ENCODE measurements at regions not wholly inside any gene's neighbourhood (a gene's known extent, or its start where the extent isn't known, plus 50 kb on each side); places are given as distances from the start of the nearest gene placed in this dataset.
"Not testable (repeated sequence)": the region's sequence is repeated elsewhere in the genome, so short reads cannot be mapped to it uniquely, and the experiment has no call there.

DNA sequence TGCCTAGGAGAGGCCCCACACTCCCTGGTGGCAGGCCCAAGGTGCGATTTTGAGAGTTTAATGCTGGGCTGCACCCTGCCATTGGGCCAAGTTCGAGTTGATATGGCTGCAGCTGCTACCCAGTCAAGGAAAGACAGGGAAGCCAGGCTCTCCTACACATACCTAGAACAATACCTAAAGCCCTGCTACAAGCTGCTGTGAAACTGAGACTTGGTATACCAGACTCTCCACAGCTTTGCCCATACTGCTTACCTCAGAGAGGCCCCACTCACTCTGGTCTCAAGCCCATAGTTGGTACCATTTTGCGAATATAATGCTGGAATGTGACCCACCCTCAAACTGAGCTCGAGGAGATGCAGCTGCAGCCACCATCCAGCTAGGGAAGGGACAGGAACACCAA, 147.7 kb upstream of the MAGEB2 start:
- Histone ChIP-seq H3K4me3 (ENCODE audit: insufficient read length, low read depth) (no peak overlapping the region), H3K9me3 (ENCODE audit: insufficient read depth, low read length) (no peaks in the 10 kb centered on the region; the same call in 1 of the 2 replicates), H3K27me3 (ENCODE audit: insufficient read depth, insufficient read length) (no peaks in the 10 kb centered on the region), H3K4me1 (ENCODE audit: insufficient read depth, insufficient read length) (no peaks in the 10 kb centered on the region), H3K9ac (ENCODE audit: insufficient read length, low read depth) (no peak overlapping the region), H3K36me3 (ENCODE audit: insufficient read depth, insufficient read length, low read length) (no peaks in the 10 kb centered on the region)
- no peak for DNase-seq (ENCODE audit: low read depth, low spot score)
- TF ChIP-seq SUZ12 (IDR thresholded peaks at IDR 0.05; ENCODE audit: extremely low read depth, insufficient read depth, insufficient read length), result no peak

DNA sequence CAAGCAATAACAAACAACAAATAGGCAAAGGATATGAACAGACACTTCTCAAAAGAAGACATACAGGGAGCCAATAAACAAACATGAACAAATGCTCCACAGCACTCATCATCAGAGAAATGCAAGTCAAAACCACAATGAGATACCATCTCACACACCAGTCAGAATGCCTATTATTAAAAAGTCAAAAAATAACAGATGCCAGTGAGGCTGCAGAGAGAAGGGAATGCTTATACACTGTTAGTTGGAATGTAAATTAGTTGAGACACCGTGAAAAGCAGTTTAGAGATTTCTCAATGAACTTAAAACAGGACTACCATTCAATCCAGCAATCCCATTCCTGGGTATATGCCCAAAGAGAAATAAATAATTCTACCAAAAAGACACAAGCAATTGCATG, 129.8 kb upstream of the MAGEB2 start:
- TF ChIP-seq YY1 (IDR thresholded peaks at IDR 0.05; ENCODE audit: insufficient read depth, insufficient read length) (no peak), SUZ12 (IDR thresholded peaks at IDR 0.05; ENCODE audit: extremely low read depth, insufficient read depth, insufficient read length) (no peak), ZNF274 (IDR thresholded peaks at IDR 0.05; ENCODE audit: low read depth, low read length) (no peak)
- Histone ChIP-seq H3K4me1 (ENCODE audit: insufficient read depth, insufficient read length) (no peaks in the 10 kb centered on the region), H3K27me3 (ENCODE audit: insufficient read depth, insufficient read length) (no peaks in the 10 kb centered on the region)

DNA sequence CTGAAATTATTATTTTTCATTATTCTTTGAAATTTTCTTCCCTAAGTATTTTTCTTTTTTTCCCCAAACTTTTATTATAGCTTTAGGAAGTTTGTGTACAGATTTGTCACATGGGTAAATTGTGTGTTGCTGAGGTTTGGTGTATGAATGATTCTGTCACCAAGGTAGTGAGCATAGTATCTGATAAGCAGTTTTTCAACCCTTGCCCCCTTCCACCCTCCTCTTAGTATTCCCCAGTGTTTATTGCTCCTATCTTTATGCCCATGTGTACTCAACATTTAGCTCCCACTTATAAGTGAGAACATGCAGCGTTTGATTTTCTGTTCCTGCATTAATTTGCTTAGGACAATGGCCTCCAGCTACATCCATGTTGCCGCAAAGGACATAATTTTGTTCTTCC, 103.9 kb upstream of the MAGEB2 start:
- Histone ChIP-seq H3K9me3 (ENCODE audit: insufficient read depth, low read length) (no peaks in the 10 kb centered on the region), H3K36me3 (ENCODE audit: insufficient read depth, insufficient read length, low read length) (no peaks in the 10 kb centered on the region), H3K9ac (ENCODE audit: insufficient read length, low read depth) (no peak overlapping the region), H3K27me3 (ENCODE audit: insufficient read depth, insufficient read length) (no peaks in the 10 kb centered on the region), H3K4me3 (ENCODE audit: insufficient read length, low read depth) (no peak overlapping the region), H3K4me1 (ENCODE audit: insufficient read depth, insufficient read length) (no peaks in the 10 kb centered on the region)
- no peak for DNase-seq (ENCODE audit: low read depth, low spot score)
- TF ChIP-seq YY1 (IDR thresholded peaks at IDR 0.05; ENCODE audit: insufficient read depth, insufficient read length) (no peak), SUZ12 (IDR thresholded peaks at IDR 0.05; ENCODE audit: extremely low read depth, insufficient read depth, insufficient read length) (no peak), ZNF274 (IDR thresholded peaks at IDR 0.05; ENCODE audit: low read depth, low read length) (no peak)

More for the DNA sequence above, 129.8 kb upstream of the MAGEB2 start:
- Histone ChIP-seq H3K36me3 (ENCODE audit: insufficient read depth, insufficient read length, low read length) (no peaks in the 10 kb centered on the region), H3K9ac (ENCODE audit: insufficient read length, low read depth) (no peak overlapping the region), H3K4me3 (ENCODE audit: insufficient read length, low read depth) (no peak overlapping the region), H3K9me3 (ENCODE audit: insufficient read depth, low read length) (no peaks in the 10 kb centered on the region)
- no peak for DNase-seq (ENCODE audit: low read depth, low spot score)

DNA sequence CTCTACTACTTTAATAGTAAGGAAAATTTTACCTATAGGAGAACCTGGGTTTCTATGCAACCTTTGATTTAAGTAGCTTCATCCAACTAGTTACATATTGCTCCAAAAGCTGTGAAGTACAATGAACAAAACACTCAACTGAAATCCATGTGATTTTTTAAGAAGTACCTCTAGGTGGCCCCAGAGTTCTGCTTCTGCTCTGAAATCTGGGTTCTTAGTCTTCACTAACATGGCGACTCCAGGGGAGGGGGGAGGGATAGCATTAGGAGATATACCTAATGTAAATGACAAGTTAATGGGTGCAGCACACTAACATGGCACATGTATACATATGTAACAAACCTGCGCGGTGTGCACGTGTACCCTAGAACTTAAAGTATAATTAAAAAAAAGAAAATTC, 73.4 kb upstream of the MAGEB2 start:
- Histone ChIP-seq H3K27me3 (ENCODE audit: insufficient read depth, insufficient read length) (no peaks in the 10 kb centered on the region), H3K9ac (ENCODE audit: insufficient read length, low read depth) (no peak overlapping the region), H3K4me3 (ENCODE audit: insufficient read length, low read depth) (no peak overlapping the region), H3K4me1 (ENCODE audit: insufficient read depth, insufficient read length) (no peaks in the 10 kb centered on the region), H3K9me3 (ENCODE audit: insufficient read depth, low read length) (no peaks in the 10 kb centered on the region), H3K36me3 (ENCODE audit: insufficient read depth, insufficient read length, low read length) (no peaks in the 10 kb centered on the region)
- TF ChIP-seq SUZ12 (IDR thresholded peaks at IDR 0.05; ENCODE audit: extremely low read depth, insufficient read depth, insufficient read length) (no peak), YY1 (IDR thresholded peaks at IDR 0.05; ENCODE audit: insufficient read depth, insufficient read length) (no peak), ZNF274 (IDR thresholded peaks at IDR 0.05; ENCODE audit: low read depth, low read length) (no peak)
- peak; percentile 55 for DNase-seq (ENCODE audit: low read depth, low spot score)

DNA sequence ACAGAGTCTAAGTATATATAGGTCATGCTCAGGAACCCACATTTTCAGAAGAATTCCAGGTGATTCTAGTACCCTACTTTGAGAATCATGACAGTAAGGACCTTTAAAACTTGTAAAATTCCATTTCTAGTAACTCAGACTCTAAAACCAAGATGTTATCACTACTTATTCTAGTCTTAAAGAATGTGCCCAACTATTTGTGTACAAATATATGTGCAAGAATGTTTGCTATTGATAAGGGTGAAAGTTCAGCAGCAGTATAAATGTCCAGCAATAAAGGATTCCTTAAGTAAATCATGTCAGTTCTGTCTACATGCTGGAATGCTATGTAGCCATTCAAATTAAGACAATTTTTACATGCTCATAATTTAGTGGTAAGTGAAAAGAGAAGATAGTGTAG, 71.1 kb upstream of the MAGEB2 start:
- no peaks in the 10 kb centered on the region for H3K36me3 ChIP-seq (ENCODE audit: insufficient read depth, insufficient read length, low read length)
- TF ChIP-seq ZNF274 (IDR thresholded peaks at IDR 0.05; ENCODE audit: low read depth, low read length), result no peak
- no peak for TF ChIP-seq SUZ12 (IDR thresholded peaks at IDR 0.05; ENCODE audit: extremely low read depth, insufficient read depth, insufficient read length)
- no peak for TF ChIP-seq YY1 (IDR thresholded peaks at IDR 0.05; ENCODE audit: insufficient read depth, insufficient read length)
- H3K27me3 ChIP-seq (ENCODE audit: insufficient read depth, insufficient read length), result no peaks in the 10 kb centered on the region
- DNase-seq (ENCODE audit: low read depth, low spot score), result no peak
- H3K4me1 ChIP-seq (ENCODE audit: insufficient read depth, insufficient read length), result no peaks in the 10 kb centered on the region
- no peak overlapping the region for H3K9ac ChIP-seq (ENCODE audit: insufficient read length, low read depth)
- H3K9me3 ChIP-seq (ENCODE audit: insufficient read depth, low read length), result peaks cover 11% of the 10 kb centered on the region; the same call in 1 of the 2 replicates
- H3K4me3 ChIP-seq (ENCODE audit: insufficient read length, low read depth), result no peak overlapping the region

DNA sequence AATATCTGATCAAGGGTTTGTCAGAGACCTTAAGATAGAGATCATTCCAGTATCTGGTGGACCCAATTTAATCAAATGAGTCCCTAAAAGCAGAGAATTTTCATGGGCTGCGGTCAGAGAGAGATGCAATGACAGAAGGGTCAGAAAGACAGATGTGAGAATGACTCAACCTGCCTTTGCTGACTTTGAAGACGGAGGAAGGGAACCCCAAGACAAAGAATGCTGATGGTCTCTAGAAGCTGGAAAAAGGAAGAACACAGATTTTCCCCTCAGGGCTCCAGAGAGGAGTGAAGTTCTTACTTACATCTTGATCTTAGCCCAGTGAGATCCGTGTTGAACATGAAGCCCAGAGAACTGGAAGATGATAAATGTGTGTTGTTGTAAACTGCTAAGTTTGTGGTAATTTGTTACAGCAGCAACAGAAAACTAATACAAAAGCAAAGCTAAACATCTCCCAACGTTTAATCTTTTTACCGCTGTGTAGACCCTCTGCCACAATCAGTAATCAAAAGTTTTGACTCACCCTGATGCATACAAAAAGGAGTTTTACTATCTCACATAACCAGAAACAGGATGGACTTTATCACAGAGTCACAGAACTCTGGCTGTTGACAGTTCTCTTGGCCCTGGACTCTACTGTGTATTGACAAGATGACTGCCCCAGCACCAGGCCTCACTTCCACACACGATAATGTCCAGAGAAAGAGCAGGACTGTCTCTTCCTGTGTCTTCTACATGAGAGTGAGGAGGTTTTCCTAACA, 70.2 kb upstream of the MAGEB2 start:
- no peaks in the 10 kb centered on the region for H3K36me3 ChIP-seq (ENCODE audit: insufficient read depth, insufficient read length, low read length)
- no peak for DNase-seq (ENCODE audit: low read depth, low spot score)

DNA sequence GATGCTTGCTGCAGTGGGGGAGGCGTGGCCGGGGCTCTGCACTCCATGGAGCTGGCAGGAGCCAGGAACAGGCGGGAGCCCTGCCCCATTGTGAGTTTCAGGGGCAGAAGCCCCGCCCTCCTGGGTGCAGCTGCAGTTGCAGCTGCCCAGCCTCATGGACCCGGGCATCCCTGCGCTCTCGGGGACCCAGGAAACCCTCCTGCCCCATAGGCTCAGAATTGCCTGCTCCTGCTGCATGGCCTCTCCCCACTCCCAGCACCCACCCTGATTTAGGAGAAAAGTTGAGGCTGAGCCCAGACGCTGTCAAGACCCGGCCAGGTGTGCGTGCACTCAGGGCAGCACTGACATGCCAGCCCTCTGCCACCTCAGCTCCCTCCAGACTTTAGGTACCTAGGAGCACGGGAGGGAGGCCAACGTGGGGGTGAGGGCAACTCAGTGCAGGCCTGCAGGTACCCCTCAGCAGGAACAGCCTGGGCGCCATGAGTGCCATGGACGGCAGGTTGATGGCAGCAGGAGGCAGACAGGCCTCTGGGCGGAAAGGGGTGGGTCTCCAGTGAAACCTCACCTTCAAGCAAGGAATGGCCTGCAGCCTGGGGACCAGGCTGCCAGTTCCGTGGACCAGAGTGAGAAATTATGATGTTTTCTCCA, 67.2 kb upstream of the MAGEB2 start:
- Histone ChIP-seq H3K4me3 (ENCODE audit: insufficient read length, low read depth) (no peak overlapping the region), H3K4me1 (ENCODE audit: insufficient read depth, insufficient read length) (no peaks in the 10 kb centered on the region), H3K9ac (ENCODE audit: insufficient read length, low read depth) (no peak overlapping the region), H3K27me3 (ENCODE audit: insufficient read depth, insufficient read length) (no peaks in the 10 kb centered on the region), H3K9me3 (ENCODE audit: insufficient read depth, low read length) (peaks cover 15% of the 10 kb centered on the region; the same call in 1 of the 2 replicates), H3K36me3 (ENCODE audit: insufficient read depth, insufficient read length, low read length) (no peaks in the 10 kb centered on the region)
- DNase-seq (ENCODE audit: low read depth, low spot score), result no peak
- TF ChIP-seq YY1 (IDR thresholded peaks at IDR 0.05; ENCODE audit: insufficient read depth, insufficient read length) (no peak), ZNF274 (IDR thresholded peaks at IDR 0.05; ENCODE audit: low read depth, low read length) (no peak), SUZ12 (IDR thresholded peaks at IDR 0.05; ENCODE audit: extremely low read depth, insufficient read depth, insufficient read length) (no peak)

More for the DNA sequence above, 70.2 kb upstream of the MAGEB2 start:
- Histone ChIP-seq H3K27me3 (ENCODE audit: insufficient read depth, insufficient read length) (no peaks in the 10 kb centered on the region), H3K4me1 (ENCODE audit: insufficient read depth, insufficient read length) (no peaks in the 10 kb centered on the region), H3K9me3 (ENCODE audit: insufficient read depth, low read length) (peaks cover 13% of the 10 kb centered on the region; the same call in 1 of the 2 replicates), H3K9ac (ENCODE audit: insufficient read length, low read depth) (no peak overlapping the region), H3K4me3 (ENCODE audit: insufficient read length, low read depth) (no peak overlapping the region)
- TF ChIP-seq ZNF274 (IDR thresholded peaks at IDR 0.05; ENCODE audit: low read depth, low read length) (no peak), SUZ12 (IDR thresholded peaks at IDR 0.05; ENCODE audit: extremely low read depth, insufficient read depth, insufficient read length) (no peak), YY1 (IDR thresholded peaks at IDR 0.05; ENCODE audit: insufficient read depth, insufficient read length) (no peak)

DNA sequence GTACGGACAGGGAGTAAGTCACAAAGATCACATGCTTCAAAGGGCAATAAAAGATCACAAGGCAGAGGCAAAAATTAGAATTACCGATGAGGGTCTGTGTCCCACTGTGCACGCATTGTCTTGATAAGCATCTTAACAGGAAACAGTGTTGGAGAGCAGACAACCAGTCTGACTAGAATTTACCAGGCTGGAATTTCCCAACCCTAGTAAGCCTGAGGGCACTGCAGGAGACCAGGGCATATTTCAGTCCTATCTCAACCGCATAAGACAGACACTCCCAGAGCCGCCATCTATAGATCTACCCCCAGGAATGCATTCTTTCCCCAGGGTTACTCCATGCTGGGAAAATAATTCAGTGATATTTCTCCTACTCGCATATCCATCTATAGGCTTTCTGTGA, 66.2 kb upstream of the MAGEB2 start:
- DNase-seq (ENCODE audit: low read depth, low spot score); H3K9ac ChIP-seq (ENCODE audit: insufficient read length, low read depth); H3K27me3 ChIP-seq (ENCODE audit: insufficient read depth, insufficient read length); H3K36me3 ChIP-seq (ENCODE audit: insufficient read depth, insufficient read length, low read length); H3K4me3 ChIP-seq (ENCODE audit: insufficient read length, low read depth); H3K4me1 ChIP-seq (ENCODE audit: insufficient read depth, insufficient read length): not testable (repeated sequence)
- H3K9me3 ChIP-seq (ENCODE audit: insufficient read depth, low read length), result peaks cover 15% of the 10 kb centered on the region; the same call in 1 of the 2 replicates

Measured in NT2/D1 (cell line).